ENCODE measurements at regions not wholly inside any gene's neighbourhood (a gene's known extent, or its start where the extent isn't known, plus 50 kb on each side); places are given as distances from the start of the nearest gene placed in this dataset.
"Not testable (repeated sequence)": the region's sequence is repeated elsewhere in the genome, so short reads cannot be mapped to it uniquely, and the experiment has no call there.

- no peak for DNase-seq (ENCODE audit: low read depth)
These were observed 1927.4 kb downstream of the PCDH9 start for GRCh38 chr13:65302691-65303090.

DNA sequence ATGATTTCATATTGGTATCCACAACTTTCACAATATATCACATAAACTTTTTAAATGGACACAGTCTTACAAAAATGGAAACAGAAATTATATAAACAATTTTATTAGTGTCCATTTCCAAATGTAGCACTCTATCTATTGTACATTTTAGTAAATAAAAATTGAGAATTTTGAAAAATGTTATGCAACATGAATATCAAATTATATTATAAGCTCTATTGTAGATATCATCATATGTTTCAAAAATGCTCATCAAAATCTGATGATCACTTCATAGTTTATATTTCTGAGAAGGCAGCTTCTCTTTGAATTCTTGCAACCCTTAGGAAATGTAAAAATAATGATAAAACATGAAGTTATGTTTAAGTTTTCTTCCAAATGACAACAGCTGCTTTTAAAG is 1928.6 kb downstream of the PCDH9 start:
- DNase-seq (ENCODE audit: low read depth) = no peak

DNA sequence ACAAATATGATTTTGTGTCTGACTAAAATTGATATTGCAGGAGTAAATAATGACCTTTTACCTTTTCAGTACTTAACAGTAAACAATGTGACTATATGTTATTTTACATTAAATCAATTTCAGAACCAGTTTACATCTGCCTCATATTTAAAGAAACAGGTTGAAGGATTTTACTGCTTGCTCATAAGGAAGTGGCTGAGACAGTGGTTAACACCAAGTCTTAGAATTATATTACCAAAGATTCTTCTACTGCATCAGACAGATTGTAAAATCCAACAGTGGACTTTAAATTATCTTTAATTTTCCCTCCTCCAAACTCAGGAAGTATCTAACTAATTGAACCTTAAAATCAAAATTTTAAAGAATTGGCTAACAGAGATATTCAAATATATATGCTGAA is 1929.9 kb downstream of the PCDH9 start:
- DNase-seq (ENCODE audit: low read depth) = no peak

DNA sequence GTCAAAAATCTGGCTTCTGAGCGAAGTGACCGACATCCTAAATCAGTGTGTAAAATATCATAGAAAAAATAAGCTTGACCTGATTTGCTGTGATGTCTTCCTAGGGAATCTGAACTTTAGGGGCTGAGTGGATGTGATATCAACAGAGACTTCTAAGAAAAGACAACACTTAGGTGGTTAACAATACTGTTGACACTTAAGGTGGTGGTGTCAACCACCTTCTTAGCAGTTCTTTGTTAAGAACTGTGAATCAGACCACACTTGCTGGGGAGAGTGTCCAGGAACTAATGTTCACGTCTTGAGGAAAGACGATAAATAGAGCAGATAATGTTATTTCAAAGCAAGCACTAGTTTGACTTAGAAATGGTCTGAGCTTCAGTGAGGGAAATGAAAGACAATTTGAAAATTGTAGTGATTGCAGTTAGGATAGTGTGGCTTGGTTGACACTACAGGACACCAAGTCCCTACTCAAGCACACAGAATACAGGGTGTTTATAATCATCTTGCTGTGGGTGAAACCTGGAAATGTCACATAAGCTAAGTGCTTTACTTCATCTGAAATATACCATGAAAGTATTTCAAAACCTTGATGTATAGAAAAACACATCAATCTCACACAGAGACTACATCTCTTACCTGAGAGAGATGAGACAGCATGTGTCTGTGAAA is 1936.5 kb downstream of the PCDH9 start:
- DNase-seq (ENCODE audit: low read depth) = no peak

DNA sequence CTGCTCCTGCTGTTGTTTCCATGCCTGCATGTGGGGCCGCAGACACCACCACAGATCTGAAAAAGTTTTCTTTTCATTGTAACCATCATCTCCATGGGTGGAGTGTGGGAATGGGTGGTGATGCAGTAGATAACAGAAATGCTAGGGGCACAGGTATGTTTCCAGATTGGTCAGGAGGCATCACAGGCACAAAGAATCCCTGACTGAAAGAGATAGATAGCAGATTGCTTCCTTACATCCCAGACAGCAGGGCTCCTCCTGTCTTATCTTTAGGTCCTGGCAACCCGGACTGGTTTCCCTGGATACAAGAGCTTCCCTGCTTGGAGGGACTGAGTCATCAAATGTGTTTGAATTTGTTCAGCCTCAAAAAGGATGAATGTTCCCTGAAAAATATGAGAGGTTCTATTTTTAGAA is 1937.6 kb downstream of the PCDH9 start:
- DNase-seq (ENCODE audit: low read depth) = peak; percentile 77

- peak; percentile 0 for DNase-seq (ENCODE audit: low read depth)
These were observed 1942.7 kb downstream of the PCDH9 start for GRCh38 chr13:65287405-65287804.

DNA sequence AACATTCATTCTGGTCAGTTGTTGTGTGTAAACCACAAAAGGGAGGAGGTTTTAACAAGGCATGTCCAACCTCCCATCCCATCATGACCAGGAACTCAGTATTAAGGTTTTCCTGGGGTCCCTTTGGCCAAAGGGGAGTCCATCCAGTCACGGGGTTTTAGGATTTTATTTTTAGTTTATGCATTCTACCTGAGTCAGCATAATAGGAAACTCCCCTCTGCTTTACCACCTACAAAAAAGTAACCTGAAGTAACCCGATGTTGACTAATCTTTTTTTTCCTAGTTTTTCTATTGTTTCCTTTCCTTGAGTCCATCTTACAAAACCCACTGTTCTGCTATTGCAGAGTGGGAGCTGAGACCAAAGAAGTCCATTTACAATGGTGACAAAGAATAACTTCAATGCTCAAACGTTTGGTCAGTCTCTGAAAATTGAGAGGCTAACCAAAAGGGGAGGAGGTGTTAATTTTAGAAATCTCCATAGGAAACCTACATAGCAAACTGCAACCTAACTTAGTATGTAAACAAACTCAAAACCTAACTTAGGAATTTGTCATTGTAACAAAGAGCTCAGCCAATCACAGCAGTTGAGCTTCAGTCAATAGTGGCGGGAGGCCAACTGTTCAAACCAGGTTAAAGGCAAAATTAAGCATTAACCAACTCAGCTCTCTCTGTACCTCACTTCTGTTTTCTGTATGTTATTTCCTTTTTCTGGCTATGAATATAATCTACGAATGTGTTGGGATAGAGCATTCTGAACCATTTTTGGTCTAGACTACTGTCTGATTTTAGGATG is 1954.1 kb downstream of the PCDH9 start:
- no peak for DNase-seq (ENCODE audit: low read depth)

- DNase-seq (ENCODE audit: low read depth) = no peak
These were observed 1955.0 kb downstream of the PCDH9 start for GRCh38 chr13:65275108-65275507.

- DNase-seq (ENCODE audit: low read depth) = not testable (repeated sequence)
These were observed 1956.2 kb downstream of the PCDH9 start for GRCh38 chr13:65273811-65274420.

- no peak for DNase-seq (ENCODE audit: low read depth)
These were observed 1962.1 kb downstream of the PCDH9 start for GRCh38 chr13:65268009-65268408.

DNA sequence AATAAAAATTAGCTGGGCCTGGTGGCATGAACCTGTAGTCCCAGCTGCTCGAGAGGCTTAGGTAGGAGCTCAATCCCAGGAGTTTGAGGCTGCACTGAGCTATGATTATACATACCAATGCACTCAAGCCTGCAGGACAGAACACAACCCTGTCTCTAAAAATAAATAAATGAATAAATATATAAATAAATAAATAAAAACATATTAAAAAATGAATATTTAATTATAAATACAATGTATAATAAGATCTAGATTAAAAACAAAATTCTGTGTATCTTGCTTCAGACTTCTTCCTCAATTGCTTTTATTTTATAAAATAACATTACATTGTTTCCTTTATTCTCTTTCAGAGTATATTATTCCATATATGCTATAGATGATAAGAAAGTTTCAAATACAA is 1964.1 kb downstream of the PCDH9 start:
- no peak for DNase-seq (ENCODE audit: low read depth)

DNA sequence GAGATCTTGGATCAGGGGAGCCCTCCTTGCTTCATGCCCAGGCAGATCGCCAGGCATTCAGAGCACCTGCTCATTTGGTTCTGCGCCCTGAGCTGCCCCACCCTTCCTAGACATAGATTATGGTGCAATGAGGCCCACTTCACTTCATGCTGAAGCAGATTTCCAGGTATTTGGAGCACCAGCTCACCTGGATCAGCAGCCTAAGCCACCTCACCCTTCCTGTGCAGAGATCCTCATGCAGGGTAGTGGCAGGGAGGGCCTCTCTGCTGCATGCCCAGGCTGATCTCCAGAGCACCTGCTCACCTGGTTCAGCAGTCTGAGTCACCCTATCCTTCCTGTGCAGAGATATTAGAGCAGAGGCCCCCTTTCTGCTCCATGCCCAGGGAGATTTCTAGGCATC is 1966.1 kb downstream of the PCDH9 start:
- no peak for DNase-seq (ENCODE audit: low read depth)

- peak; percentile 14 for DNase-seq (ENCODE audit: low read depth)
These were observed 1968.9 kb downstream of the PCDH9 start for GRCh38 chr13:65260946-65261891.

- DNase-seq (ENCODE audit: low read depth) = no peak
These were observed 1989.4 kb downstream of the PCDH9 start for GRCh38 chr13:65240773-65241172.

GRCh38 chr13:65236841-65237418 is 1993.2 kb downstream of the PCDH9 start:
- DNase-seq (ENCODE audit: low read depth) = no peak

DNA sequence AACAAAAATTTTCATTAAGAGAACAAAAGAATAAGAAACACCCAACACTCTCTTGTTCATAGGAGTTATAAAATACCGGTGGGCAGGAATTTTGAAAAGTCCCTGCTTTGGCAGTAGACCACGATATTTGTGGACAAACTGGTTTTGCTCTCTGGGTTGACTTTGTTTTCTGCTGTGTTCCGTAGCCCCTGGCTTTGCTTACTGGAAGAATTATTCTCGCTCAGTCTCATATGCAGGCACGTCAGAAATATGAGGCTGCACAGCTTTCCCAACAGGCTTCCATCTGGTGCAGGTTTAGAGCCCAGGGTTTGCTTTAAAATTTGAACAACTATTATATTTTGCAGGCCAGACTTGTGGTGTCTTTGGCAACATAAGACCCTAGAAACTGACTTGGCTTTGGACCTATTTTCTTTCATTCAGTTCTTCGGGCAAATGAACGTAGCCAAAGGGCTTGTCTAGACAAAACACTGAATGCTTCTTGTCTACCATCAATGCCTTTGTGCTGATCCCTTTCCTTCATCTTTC is 2012.6 kb downstream of the PCDH9 start:
- DNase-seq (ENCODE audit: low read depth) = no peak

GRCh38 chr13:65202845-65203244 is 2027.3 kb downstream of the PCDH9 start:
- DNase-seq (ENCODE audit: low read depth) = peak; percentile 7

DNA sequence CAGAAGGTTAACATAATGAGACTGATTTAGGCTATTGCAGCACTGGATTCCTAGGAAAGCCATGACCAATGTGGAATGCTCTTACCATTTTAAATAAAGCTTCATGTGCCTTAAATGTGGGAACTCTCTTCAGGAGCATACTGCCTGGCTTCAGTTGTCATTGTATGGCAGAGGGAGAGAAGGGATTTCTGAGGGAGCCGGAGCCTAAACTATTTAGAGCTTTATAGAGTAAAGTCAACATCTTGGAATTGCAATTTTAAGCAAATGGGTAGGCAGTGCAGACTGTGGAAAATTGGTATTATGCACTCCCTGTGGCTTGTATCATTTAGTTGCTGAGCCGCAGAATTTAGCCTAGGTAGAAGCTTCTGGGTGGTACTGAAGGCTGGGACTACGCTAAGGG is 2041.4 kb downstream of the PCDH9 start:
- no peak for DNase-seq (ENCODE audit: low read depth)

GRCh38 chr13:65168026-65168425 is 2062.1 kb downstream of the PCDH9 start:
- no peak for DNase-seq (ENCODE audit: low read depth)

DNA sequence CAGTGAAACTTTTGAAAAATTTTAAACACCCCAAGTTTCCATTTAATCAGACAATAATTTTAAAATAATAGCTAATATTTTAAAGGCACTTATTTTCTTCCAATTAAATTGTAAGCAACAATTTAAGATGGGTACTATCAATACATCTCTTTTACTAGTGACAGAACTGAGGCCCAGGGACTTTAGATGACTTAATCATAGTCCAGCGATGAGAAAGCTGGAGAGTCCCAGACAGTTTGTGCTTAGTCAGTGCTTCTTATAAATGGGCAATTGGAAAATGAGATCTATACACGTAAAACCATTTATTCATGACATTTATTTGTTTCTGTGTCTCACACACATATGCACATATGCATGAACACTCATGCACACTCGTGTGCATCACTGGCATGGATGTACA is 2063.5 kb downstream of the PCDH9 start:
- DNase-seq (ENCODE audit: low read depth) = no peak

- DNase-seq (ENCODE audit: low read depth) = no peak
These were observed 2070.3 kb downstream of the PCDH9 start for GRCh38 chr13:65159803-65160202.

Measured in iris pigment epithelial cell (primary cell).